SH-SY5Y (cell line): ENCODE measurements at regions not wholly inside any gene's neighbourhood (a gene's known extent, or its start where the extent isn't known, plus 50 kb on each side); places are given as distances from the start of the nearest gene placed in this dataset.

Source experiments
- GATA2 ChIP-seq: IDR thresholded peaks from 2 replicates; pipeline ENCODE4 v1.6.1; 2011; ENCODE audit warnings: mild to moderate bottlenecking, low read depth, low read length
- GATA3 ChIP-seq: IDR thresholded peaks from 2 replicates; pipeline ENCODE4 v1.6.1; 2011; ENCODE audit warnings: low read depth, mild to moderate bottlenecking, low read length, moderate library complexity

- TF ChIP-seq GATA2 = no peak
- no peak for TF ChIP-seq GATA3
These were observed 410.5 kb upstream of the MAN1A1 start for GRCh38 chr6:119760046-119760445.

- no peak for TF ChIP-seq GATA2
- no peak for TF ChIP-seq GATA3
These were observed 408.8 kb upstream of the MAN1A1 start for GRCh38 chr6:119758385-119758784.

- TF ChIP-seq GATA3 (no peak), GATA2 (no peak)
These were observed 407.9 kb upstream of the MAN1A1 start for GRCh38 chr6:119757467-119757866.

- no peak for TF ChIP-seq GATA2
- TF ChIP-seq GATA3 = no peak
These were observed 399.8 kb upstream of the MAN1A1 start for GRCh38 chr6:119749335-119749734.

DNA sequence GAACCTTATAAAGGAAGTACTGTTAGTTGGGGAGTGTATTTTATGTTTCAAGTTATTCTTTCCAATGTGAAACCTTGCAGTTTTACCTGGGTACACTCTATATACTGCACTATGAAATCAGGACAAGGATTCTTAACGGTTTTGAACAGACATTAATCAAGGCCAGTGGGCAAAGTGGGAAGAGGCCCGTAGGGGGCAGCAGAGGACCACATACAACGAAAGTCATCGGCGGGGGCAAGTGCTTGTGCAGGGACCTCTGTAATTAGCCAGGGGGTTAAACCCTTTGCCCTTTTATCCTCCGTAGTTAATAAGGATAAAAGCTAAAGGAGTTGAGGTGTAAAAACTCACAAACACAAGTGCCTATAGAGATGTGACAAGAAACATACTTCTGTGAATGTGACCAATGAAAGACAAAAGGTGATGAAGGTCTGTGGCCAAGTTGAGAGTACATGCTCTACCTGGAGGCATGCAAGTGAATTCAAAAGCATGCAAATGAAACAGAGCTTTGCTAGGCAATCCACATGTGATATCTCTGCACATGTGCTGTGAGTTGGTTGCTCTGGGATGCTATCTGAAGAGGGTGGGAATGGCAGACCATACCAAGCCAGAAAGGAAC, 392.7 kb upstream of the MAN1A1 start:
- no peak for TF ChIP-seq GATA3
- no peak for TF ChIP-seq GATA2

GRCh38 chr6:119739769-119740168, 390.2 kb upstream of the MAN1A1 start:
- TF ChIP-seq GATA2 (no peak), GATA3 (no peak)

GRCh38 chr6:119738425-119738824, 388.9 kb upstream of the MAN1A1 start:
- TF ChIP-seq GATA3 = no peak
- TF ChIP-seq GATA2 = no peak; the same call in 1 of the 2 replicates

DNA sequence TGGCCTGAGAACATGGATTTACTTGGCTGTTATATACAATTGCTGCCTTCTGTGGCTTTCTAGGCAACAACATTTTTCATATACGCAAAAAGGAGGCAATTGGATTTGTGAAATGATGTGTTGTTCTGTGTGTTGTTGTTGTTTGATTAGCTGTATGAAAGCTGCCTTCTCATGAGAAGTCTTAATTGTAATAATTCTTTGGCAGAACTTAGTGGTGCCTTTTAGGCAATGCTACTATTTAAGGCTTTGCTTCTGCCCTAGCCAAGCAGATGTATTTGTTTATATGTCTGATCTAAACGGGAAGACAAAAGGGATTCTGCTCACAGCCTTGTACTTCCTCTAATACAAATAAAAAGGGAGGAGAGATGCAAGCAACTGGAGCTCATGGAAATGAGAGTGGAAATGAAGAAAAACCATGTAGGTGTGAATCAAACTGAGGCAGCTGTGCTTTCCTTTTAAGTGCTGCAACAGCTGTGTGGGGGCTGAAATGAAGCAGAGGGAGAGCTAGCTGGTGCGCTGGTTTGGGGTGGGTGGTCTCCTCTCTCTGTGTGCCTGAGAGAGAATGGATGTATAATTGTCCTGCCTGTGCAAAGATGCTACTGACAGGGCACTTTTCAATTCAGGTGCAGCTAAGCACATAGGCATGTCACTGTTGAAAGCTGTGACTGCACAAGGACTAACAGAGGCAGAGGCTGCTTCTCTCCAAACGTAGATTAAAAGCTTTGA, 386.9 kb upstream of the MAN1A1 start:
- no peak for TF ChIP-seq GATA3
- TF ChIP-seq GATA2 = no peak

DNA sequence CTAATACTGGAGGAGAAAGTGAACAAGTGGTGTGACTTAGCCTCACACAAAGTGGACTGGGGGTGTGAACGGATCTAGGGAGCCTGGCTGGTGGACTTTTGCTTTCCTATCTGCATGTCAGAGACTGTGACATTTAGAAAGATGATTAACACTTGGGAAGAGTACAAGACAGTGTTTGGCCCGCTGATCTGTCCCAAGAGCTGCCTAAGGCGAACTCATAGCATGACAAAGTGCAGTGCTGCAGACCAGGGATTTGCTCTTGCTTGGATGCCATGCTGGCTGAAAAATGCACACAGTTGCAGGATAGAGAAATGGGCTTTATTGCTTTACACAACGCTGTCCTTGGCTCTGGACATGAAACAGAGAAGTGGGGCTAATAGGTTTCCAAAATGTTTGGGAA, 386.0 kb upstream of the MAN1A1 start:
- TF ChIP-seq GATA3 (no peak), GATA2 (no peak)

DNA sequence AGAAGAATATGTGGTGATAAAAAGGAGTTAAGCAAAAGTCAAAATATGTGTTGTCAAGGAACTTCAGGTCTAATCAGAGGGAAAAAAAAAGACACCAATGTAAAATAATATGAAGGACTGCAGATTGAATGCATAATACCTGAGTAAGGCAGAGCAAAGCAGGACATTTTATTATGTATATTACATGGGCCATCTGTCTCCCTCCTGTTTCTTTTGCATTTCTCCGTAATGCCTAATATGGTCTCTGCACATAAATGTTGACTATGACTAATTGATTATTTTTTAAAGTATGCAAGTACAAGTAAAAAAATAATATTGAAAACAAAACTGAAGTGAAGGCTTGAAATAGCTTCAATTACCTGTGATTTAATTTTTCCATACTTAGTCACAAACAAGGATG, 384.7 kb upstream of the MAN1A1 start:
- no peak for TF ChIP-seq GATA2
- no peak for TF ChIP-seq GATA3

- no peak for TF ChIP-seq GATA2
- no peak for TF ChIP-seq GATA3
These were observed 379.4 kb upstream of the MAN1A1 start for GRCh38 chr6:119728935-119729334.

DNA sequence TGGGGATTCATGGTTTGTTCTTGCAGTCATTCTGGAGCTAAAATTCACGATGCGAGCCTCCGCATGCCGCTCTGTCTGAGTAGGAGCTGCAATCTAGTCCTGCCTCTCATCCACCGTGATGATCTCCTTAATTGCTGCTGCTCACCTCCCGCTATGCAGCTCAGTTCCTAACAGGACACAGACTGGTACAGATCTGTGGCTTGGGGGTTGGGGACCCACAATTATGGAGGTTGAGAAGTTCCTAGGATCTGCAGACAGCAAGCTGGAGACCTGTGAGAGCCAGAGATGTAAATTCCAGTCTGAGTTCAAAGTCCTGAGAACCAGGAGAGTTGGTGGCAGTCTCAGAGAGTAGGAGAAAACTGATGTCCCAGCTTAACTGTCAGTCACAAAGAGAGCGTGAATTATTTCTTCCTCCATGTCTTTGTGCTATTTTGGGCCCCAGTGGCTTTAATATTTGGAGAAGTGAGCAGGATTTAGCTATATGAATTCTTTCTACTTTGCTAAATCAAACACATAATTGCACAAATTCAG, 378.7 kb upstream of the MAN1A1 start:
- TF ChIP-seq GATA2 = no peak
- no peak for TF ChIP-seq GATA3

DNA sequence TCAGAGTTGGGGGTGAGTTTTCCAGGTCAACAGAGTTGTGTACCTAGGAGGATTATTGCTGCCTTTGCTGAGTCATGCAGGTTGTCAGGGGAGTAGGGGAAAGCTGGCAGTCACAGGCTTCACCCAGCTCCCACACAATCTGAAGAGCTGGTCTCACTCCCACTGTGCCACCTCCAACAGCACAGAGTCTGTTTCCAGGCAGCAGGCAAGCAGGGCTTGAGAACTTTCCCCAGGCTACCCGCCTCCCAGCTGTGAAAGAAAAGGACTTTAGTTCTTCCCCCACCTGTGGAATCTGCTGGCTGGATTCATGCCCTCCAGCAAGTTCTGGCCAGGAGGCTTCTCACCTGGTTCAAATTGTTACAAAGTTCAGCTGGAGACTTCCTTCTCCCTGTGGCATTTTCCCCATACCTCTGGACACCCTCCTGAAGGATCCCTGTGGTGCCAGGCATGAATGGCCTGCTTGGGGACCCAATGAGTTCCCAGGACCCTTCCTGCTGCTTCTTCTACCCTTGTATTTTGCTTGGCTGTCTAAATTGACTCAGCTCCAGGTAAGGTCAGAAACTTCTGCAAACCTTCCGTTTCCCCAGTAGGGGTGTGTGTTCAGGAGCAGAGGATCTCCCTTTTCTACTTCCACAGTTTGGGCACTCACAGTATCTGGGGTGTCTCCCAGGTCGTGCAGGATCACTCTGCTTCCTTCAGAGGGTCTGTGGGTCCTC, 378.1 kb upstream of the MAN1A1 start:
- no peak for TF ChIP-seq GATA2

- no peak for TF ChIP-seq GATA2
- TF ChIP-seq GATA3 = no peak
These were observed 376.5 kb upstream of the MAN1A1 start for GRCh38 chr6:119726086-119726485.

DNA sequence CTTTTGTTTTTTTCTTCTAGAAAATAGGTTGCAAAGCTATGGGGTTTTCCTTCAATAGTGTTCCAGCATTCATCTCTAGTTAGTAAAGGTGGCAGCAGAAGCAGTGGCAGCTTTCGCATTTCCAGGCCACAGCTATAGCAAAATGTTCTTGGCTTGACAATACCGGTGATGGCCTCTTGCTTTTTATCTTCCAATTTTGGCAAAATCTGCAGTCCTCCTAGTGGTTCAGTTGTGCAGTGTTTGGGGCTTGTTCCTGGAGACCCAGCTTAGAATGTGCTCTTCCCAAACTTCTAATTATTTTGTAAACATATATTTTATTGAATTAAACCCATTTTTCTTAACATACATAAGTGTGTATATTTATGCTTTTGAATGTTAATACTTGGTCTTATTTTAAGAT, 370.6 kb upstream of the MAN1A1 start:
- TF ChIP-seq GATA2 = no peak
- TF ChIP-seq GATA3 = no peak
